ENCODE measurements at regions not wholly inside any gene's neighbourhood (a gene's known extent, or its start where the extent isn't known, plus 50 kb on each side); places are given as distances from the start of the nearest gene placed in this dataset.

- Mint-ChIP-seq H3K9me3 (peaks cover 1 to 16% (median 6%) of the 10 kb centered on the region in 11 donors), H3K36me3 (peaks cover 0 to 4% (median 0%) of the 10 kb centered on the region in 5 donors), H3K4me3 (no peak overlapping the region), H3K27me3 (no peaks in the 10 kb centered on the region), H3K27ac (no peak overlapping the region), H3K4me1 (no peaks in the 10 kb centered on the region)
- ATAC-seq, result no peak
- H3K27me3 ChIP-seq (ENCODE audit: control insufficient read depth in 2 of 2, insufficient read depth in 2 of 2, low read length in 2 of 2), result no peaks in the 10 kb centered on the region
- ChIA-PET POLR2A (no interaction called here), CTCF (no interaction called here)
- no peaks in the 10 kb centered on the region for H3K9me3 ChIP-seq (ENCODE audit: control insufficient read depth in 2 of 3, low read length in 3 of 3)
- intact Hi-C loops (cut with micrococcal nuclease), result no loop called here
- H3K27ac ChIP-seq (ENCODE audit: low read depth, low read length), result no peak overlapping the region
- H3K36me3 ChIP-seq (ENCODE audit: control insufficient read depth in 2 of 3, insufficient read depth in 3 of 3, low read length in 3 of 3), result no peaks in the 10 kb centered on the region
- no peaks in the 10 kb centered on the region for H3K4me1 ChIP-seq (ENCODE audit: control insufficient read depth in 2 of 2, insufficient read depth in 2 of 2, low read length in 2 of 2)
- no peak overlapping the region for H3K4me3 ChIP-seq (ENCODE audit: low read length)
- DNase-seq, result no peak
Measured at GRCh38 chr3:147153830-147154539, 252.4 kb downstream of the ZIC4 start.

- no peaks in the 10 kb centered on the region for H3K4me1 ChIP-seq (ENCODE audit: control insufficient read depth in 2 of 2, insufficient read depth in 2 of 2, low read length in 2 of 2)
- H3K27me3 Mint-ChIP-seq, result no peaks in the 10 kb centered on the region
- peaks cover 0 to 16% (median 5%) of the 10 kb centered on the region in 11 donors for H3K9me3 Mint-ChIP-seq
- ATAC-seq (no peak), DNase-seq (no peak)
- H3K4me3 Mint-ChIP-seq, result no peak overlapping the region
- H3K4me3 ChIP-seq (ENCODE audit: low read length), result no peak overlapping the region
- peaks cover 0 to under 1% (median 0%) of the 10 kb centered on the region in 5 donors for H3K36me3 Mint-ChIP-seq
- intact Hi-C loops (cut with micrococcal nuclease), result no loop called here
- ChIA-PET CTCF (no interaction called here), POLR2A (no interaction called here)
- no peaks in the 10 kb centered on the region for H3K4me1 Mint-ChIP-seq
- H3K27me3 ChIP-seq (ENCODE audit: control insufficient read depth in 2 of 2, insufficient read depth in 2 of 2, low read length in 2 of 2), result no peaks in the 10 kb centered on the region
- no peaks in the 10 kb centered on the region for H3K36me3 ChIP-seq (ENCODE audit: control insufficient read depth in 2 of 3, insufficient read depth in 3 of 3, low read length in 3 of 3)
- no peaks in the 10 kb centered on the region for H3K9me3 ChIP-seq (ENCODE audit: control insufficient read depth in 2 of 3, low read length in 3 of 3)
- H3K27ac ChIP-seq (ENCODE audit: low read depth, low read length), result no peak overlapping the region
- no peak overlapping the region for H3K27ac Mint-ChIP-seq
Measured at GRCh38 chr3:147152476-147152875, 253.9 kb downstream of the ZIC4 start.

- no peak overlapping the region for H3K4me3 ChIP-seq (ENCODE audit: low read length)
- no peak overlapping the region for H3K27ac Mint-ChIP-seq
- H3K4me1 Mint-ChIP-seq, result no peaks in the 10 kb centered on the region
- DNase-seq (no peak), ATAC-seq (no peak)
- H3K27ac ChIP-seq (ENCODE audit: low read depth, low read length), result no peak overlapping the region
- no peaks in the 10 kb centered on the region for H3K36me3 Mint-ChIP-seq
- H3K36me3 ChIP-seq (ENCODE audit: control insufficient read depth in 2 of 3, insufficient read depth in 3 of 3, low read length in 3 of 3), result no peaks in the 10 kb centered on the region
- ChIA-PET POLR2A (no interaction called here), CTCF (no interaction called here)
- H3K27me3 ChIP-seq (ENCODE audit: control insufficient read depth in 2 of 2, insufficient read depth in 2 of 2, low read length in 2 of 2), result no peaks in the 10 kb centered on the region
- intact Hi-C loops (cut with micrococcal nuclease), result no loop called here
- H3K4me3 Mint-ChIP-seq, result no peak overlapping the region
- no peaks in the 10 kb centered on the region for H3K4me1 ChIP-seq (ENCODE audit: control insufficient read depth in 2 of 2, insufficient read depth in 2 of 2, low read length in 2 of 2)
- H3K9me3 Mint-ChIP-seq, result peaks cover 0 to 21% (median 4%) of the 10 kb centered on the region in 11 donors
- H3K27me3 Mint-ChIP-seq, result no peaks in the 10 kb centered on the region
- no peaks in the 10 kb centered on the region for H3K9me3 ChIP-seq (ENCODE audit: control insufficient read depth in 2 of 3, low read length in 3 of 3)
Measured at GRCh38 chr3:147141516-147142288, 264.6 kb downstream of the ZIC4 start.

- no peak for DNase-seq
- no peaks in the 10 kb centered on the region for H3K9me3 ChIP-seq (ENCODE audit: control insufficient read depth in 2 of 3, low read length in 3 of 3)
- no peaks in the 10 kb centered on the region for H3K36me3 ChIP-seq (ENCODE audit: control insufficient read depth in 2 of 3, insufficient read depth in 3 of 3, low read length in 3 of 3)
- H3K4me1 ChIP-seq (ENCODE audit: control insufficient read depth in 2 of 2, insufficient read depth in 2 of 2, low read length in 2 of 2), result no peaks in the 10 kb centered on the region
- H3K27me3 Mint-ChIP-seq, result no peaks in the 10 kb centered on the region
- no peak overlapping the region for H3K27ac Mint-ChIP-seq
- POLR2A ChIA-PET, result no interaction called here
- no peak for ATAC-seq
- H3K4me3 ChIP-seq (ENCODE audit: low read length), result no peak overlapping the region
- H3K9me3 Mint-ChIP-seq, result peaks cover 0 to 15% (median 5%) of the 10 kb centered on the region in 11 donors
- intact Hi-C loops (cut with micrococcal nuclease), result no loop called here
- H3K36me3 Mint-ChIP-seq, result no peaks in the 10 kb centered on the region
- no peak overlapping the region for H3K4me3 Mint-ChIP-seq
- CTCF ChIA-PET, result no interaction called here
- no peaks in the 10 kb centered on the region for H3K27me3 ChIP-seq (ENCODE audit: control insufficient read depth in 2 of 2, insufficient read depth in 2 of 2, low read length in 2 of 2)
- H3K27ac ChIP-seq (ENCODE audit: low read depth, low read length), result no peak overlapping the region
- no peaks in the 10 kb centered on the region for H3K4me1 Mint-ChIP-seq
Measured at GRCh38 chr3:147139341-147139740, 267.0 kb downstream of the ZIC4 start.

- H3K36me3 ChIP-seq (ENCODE audit: control insufficient read depth in 2 of 3, insufficient read depth in 3 of 3, low read length in 3 of 3), result no peaks in the 10 kb centered on the region
- ChIA-PET POLR2A (no interaction called here), CTCF (no interaction called here)
- no peak overlapping the region for H3K4me3 ChIP-seq (ENCODE audit: low read length)
- Mint-ChIP-seq H3K4me1 (no peaks in the 10 kb centered on the region), H3K4me3 (no peak overlapping the region), H3K27me3 (no peaks in the 10 kb centered on the region), H3K9me3 (peaks cover 2 to 17% (median 9%) of the 10 kb centered on the region in 11 donors), H3K36me3 (peaks cover 0 to 4% (median 0%) of the 10 kb centered on the region in 5 donors), H3K27ac (no peak overlapping the region)
- DNase-seq (no peak), ATAC-seq (no peak)
- H3K4me1 ChIP-seq (ENCODE audit: control insufficient read depth in 2 of 2, insufficient read depth in 2 of 2, low read length in 2 of 2), result no peaks in the 10 kb centered on the region
- no peak overlapping the region for H3K27ac ChIP-seq (ENCODE audit: low read depth, low read length)
- no peaks in the 10 kb centered on the region for H3K9me3 ChIP-seq (ENCODE audit: control insufficient read depth in 2 of 3, low read length in 3 of 3)
- intact Hi-C loops (cut with micrococcal nuclease), result no loop called here
- no peaks in the 10 kb centered on the region for H3K27me3 ChIP-seq (ENCODE audit: control insufficient read depth in 2 of 2, insufficient read depth in 2 of 2, low read length in 2 of 2)
Measured at GRCh38 chr3:147132168-147132567, 274.2 kb downstream of the ZIC4 start.

- Mint-ChIP-seq H3K27me3 (no peaks in the 10 kb centered on the region), H3K4me3 (no peak overlapping the region), H3K36me3 (peaks cover 0 to 4% (median 0%) of the 10 kb centered on the region in 5 donors), H3K9me3 (peaks cover 3 to 17% (median 9%) of the 10 kb centered on the region in 11 donors), H3K27ac (no peak overlapping the region), H3K4me1 (no peaks in the 10 kb centered on the region)
- Histone ChIP-seq H3K36me3 (ENCODE audit: control insufficient read depth in 2 of 3, insufficient read depth in 3 of 3, low read length in 3 of 3) (no peaks in the 10 kb centered on the region), H3K4me1 (ENCODE audit: control insufficient read depth in 2 of 2, insufficient read depth in 2 of 2, low read length in 2 of 2) (no peaks in the 10 kb centered on the region), H3K9me3 (ENCODE audit: control insufficient read depth in 2 of 3, low read length in 3 of 3) (no peaks in the 10 kb centered on the region), H3K4me3 (ENCODE audit: low read length) (no peak overlapping the region), H3K27ac (ENCODE audit: low read depth, low read length) (no peak overlapping the region), H3K27me3 (ENCODE audit: control insufficient read depth in 2 of 2, insufficient read depth in 2 of 2, low read length in 2 of 2) (no peaks in the 10 kb centered on the region)
- POLR2A ChIA-PET, result no interaction called here
- CTCF ChIA-PET, result no interaction called here
- no peak for DNase-seq
- intact Hi-C loops (cut with micrococcal nuclease), result no loop called here
- no peak for ATAC-seq
Measured at GRCh38 chr3:147130461-147130860, 275.9 kb downstream of the ZIC4 start.

GRCh38 chr3:147129665-147130064 lies 276.7 kb downstream of the ZIC4 start:
- Mint-ChIP-seq H3K27me3 (no peaks in the 10 kb centered on the region), H3K4me1 (no peaks in the 10 kb centered on the region), H3K9me3 (peaks cover 3 to 17% (median 9%) of the 10 kb centered on the region in 11 donors), H3K4me3 (no peak overlapping the region), H3K27ac (no peak overlapping the region), H3K36me3 (peaks cover 0 to 4% (median 0%) of the 10 kb centered on the region in 5 donors)
- Histone ChIP-seq H3K27ac (ENCODE audit: low read depth, low read length) (no peak overlapping the region), H3K4me1 (ENCODE audit: control insufficient read depth in 2 of 2, insufficient read depth in 2 of 2, low read length in 2 of 2) (no peaks in the 10 kb centered on the region), H3K9me3 (ENCODE audit: control insufficient read depth in 2 of 3, low read length in 3 of 3) (no peaks in the 10 kb centered on the region), H3K36me3 (ENCODE audit: control insufficient read depth in 2 of 3, insufficient read depth in 3 of 3, low read length in 3 of 3) (no peaks in the 10 kb centered on the region), H3K27me3 (ENCODE audit: control insufficient read depth in 2 of 2, insufficient read depth in 2 of 2, low read length in 2 of 2) (no peaks in the 10 kb centered on the region), H3K4me3 (ENCODE audit: low read length) (no peak overlapping the region)
- DNase-seq, result no peak
- intact Hi-C loops (cut with micrococcal nuclease), result no loop called here
- no peak for ATAC-seq
- ChIA-PET CTCF (no interaction called here), POLR2A (no interaction called here)
